HG02885 (cell line): ENCODE measurements at regions not wholly inside any gene's neighbourhood (a gene's known extent, or its start where the extent isn't known, plus 50 kb on each side); places are given as distances from the start of the nearest gene placed in this dataset.

Experiments used
- ATAC-seq: cut with Tn5 transposase; IDR thresholded peaks from one replicate; pipeline ENCODE4 v1.9.1; 2021; ENCODE audit warnings: mild to moderate bottlenecking; ENCODE audit not compliant: unreplicated experiment, poor library complexity

GRCh38 chr9:90088856-90089255 lies 484.0 kb downstream of the GADD45G start:
- ATAC-seq, result no peak

- no peak for ATAC-seq
These were observed 486.2 kb downstream of the GADD45G start for GRCh38 chr9:90090997-90091396.

DNA sequence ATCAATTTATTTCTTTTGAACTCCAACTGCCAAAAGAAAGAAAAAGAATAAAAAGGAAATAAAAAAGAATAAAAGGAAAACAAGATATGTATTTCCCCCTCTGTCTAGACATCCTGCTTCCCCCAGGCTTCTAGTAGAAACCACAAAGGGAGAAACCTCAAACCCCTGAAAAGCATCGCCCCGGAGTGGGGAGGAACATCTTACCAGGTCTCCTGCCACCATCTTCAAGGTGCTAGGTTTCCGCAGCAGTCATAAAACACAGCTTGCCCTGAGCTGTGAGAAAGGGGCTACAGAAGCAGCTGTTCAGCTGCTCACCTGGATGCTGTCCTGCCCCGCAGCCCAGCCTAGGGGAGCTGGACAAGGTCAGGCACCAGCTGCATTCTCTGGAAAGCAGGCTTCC lies 487.7 kb downstream of the GADD45G start:
- ATAC-seq, result no peak

GRCh38 chr9:90095682-90096081 lies 490.9 kb downstream of the GADD45G start:
- ATAC-seq, result no peak

DNA sequence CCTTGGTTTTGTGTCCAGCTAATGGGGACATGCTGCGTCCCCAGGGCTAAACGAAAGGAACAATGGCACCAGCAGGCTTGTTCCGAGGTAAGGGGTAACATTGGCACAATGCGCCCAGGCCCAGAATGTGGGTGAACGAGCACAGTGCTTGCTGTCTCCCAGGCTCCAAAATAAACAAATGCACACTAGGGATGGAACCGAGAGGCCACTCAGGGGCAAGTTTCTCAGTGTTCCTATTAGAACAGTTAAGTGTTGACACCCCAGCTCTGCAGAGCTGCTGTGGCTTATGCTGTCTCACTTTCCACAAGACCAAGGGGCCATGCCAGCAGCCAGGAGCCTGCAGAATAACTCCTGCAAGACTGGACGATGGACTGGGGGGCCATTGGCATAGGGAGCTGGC lies 492.4 kb downstream of the GADD45G start:
- no peak for ATAC-seq

- no peak for ATAC-seq
These were observed 493.6 kb downstream of the GADD45G start for GRCh38 chr9:90098408-90098807.

DNA sequence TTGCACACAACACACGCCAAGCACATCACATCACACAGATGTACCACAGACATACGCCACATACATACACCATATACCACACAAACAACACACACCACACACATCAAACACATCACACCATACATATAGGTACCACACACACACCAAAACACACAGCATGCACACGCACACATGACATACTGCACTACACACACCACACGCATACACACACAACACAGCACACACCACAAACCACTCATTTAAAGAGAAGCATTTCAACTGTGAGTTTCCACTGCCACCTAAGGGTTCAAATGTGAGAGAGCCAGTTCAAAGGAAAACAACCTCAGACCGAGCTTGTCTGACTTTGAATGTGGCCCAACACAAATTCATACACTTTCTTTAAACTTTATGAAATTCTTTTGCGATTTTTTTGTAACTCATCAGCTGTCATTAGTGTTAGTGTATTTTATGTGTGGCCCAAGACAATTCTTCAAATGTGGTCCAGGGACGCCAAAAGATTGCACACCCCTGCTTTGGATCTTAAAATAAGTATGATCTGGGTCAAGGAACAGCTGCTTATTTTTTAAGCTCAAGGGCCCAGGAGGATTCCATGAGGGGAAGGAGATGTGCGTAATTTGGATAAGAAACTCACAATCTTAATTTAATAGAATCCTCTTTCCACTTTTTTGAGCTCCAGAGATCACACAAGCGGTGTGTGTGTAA lies 494.6 kb downstream of the GADD45G start:
- ATAC-seq, result no peak

DNA sequence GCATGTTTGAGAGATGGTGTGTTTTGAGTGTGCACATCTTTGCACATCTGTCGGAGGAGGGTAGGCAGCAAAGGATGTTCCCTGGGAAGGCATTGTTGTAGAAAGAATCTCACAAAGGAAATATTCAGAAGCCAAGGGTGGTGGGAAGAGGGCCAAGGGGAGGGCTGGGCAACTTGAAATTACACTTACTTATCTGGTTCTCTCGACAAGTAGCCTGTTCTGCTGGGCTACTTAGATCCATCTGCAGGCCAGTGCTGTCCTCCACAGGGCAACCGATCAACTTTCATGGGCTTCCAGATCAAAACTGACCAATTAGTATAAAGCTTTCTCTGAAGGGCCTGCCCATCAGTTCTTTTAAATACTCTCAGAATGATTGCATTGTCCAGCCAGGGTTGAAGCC lies 495.2 kb downstream of the GADD45G start:
- no peak for ATAC-seq

GRCh38 chr9:90102292-90102901 lies 497.6 kb downstream of the GADD45G start:
- ATAC-seq, result peak; percentile 95

GRCh38 chr9:90103771-90104170 lies 499.0 kb downstream of the GADD45G start:
- no peak for ATAC-seq

GRCh38 chr9:90105773-90106172 lies 501.0 kb downstream of the GADD45G start:
- no peak for ATAC-seq

- ATAC-seq, result no peak
These were observed 502.4 kb downstream of the GADD45G start for GRCh38 chr9:90107040-90107725.

DNA sequence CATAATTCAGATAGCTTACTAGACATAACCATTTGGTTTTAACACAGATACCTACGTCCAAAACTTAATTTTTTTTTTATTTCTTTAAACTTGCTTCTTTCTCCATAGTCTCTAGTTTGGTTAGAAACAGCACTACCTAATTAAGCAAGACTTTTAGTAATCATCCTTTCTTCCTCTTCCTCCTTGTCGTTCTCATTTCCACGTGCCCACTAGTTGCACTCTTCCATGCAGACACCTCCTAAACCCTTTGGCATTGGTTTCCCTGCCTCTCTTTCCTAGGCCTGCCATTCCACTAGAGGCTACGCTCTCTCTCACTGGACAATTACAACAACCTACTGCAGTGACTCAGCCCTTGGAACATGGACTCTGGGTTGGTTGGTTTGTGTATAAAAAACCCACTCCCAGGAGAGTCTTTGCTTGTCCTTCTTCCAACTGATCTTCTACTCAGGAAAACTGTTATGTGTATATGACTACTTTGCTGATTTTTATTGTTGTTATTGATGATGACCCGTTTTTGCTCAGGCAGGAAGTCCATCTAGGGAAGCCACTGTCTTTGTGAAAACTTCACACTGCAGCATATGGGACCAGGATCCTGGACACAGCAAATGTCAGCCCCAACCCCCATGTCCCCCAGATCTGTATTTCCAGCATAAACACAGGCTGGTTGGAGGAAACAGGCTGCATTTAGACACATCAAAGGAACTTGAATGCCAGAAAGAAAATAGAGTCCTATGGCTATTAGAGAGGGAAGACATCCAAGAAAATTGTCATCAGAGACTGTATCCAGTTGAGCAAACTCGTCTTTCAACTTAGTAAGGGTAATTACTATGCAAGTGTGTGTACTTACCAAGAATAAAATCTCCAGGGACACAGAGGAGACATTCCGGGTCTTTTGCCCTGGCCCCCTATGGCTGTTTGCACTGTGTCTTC lies 503.2 kb downstream of the GADD45G start:
- no peak for ATAC-seq

DNA sequence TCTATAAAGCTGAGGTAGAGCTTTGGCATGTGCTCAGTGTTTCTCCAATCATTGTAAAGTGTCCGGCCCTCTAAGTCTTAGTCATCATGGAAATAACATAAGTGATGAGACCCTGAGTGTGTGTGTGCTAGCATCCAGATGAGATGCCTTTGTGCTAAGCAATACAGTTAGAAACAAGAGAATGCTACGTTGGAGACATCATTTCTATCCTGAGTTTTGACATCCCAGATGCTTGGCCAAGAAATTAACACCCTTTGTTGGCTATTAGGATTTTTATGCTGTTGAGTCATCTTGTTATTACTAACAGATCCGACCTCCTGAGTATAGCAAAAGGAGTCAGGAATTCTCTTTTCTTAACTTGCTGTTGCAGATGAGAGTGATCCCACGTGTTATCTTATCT lies 508.0 kb downstream of the GADD45G start:
- no peak for ATAC-seq

DNA sequence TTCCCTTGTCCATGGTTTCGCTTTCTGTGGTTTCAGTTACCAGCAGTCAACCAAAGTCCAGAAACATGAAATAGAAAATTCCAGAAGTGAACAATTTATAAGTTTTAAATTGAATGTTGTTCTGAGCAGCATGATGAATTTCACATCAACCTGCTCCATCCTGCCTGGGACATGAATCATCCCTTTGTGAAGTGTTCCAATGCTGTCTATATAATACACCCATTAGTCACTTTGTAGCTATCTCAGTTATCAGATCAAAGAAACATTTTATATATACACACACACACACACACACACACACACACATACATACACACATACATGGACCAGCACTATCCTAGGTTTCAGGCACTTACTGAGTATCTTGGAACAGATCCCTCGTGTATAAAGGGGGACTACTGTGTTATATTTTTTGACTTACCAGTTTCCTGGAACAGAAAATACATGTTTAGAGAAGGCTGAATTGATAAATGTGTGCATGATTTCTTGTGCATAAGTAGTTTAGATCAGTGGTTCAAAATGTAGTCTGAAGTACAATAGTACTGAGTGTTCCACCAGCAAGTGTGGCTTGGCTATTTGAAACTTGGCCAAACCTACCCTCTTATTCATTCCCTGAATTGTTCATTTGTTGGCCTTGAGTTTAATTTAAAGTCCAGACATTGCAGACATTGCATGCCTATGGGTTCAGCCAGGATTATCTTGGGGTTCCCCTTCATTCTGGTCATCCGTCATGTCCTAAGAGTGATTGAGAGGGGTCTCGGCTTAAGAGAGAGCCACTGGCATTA lies 510.0 kb downstream of the GADD45G start:
- ATAC-seq, result no peak

DNA sequence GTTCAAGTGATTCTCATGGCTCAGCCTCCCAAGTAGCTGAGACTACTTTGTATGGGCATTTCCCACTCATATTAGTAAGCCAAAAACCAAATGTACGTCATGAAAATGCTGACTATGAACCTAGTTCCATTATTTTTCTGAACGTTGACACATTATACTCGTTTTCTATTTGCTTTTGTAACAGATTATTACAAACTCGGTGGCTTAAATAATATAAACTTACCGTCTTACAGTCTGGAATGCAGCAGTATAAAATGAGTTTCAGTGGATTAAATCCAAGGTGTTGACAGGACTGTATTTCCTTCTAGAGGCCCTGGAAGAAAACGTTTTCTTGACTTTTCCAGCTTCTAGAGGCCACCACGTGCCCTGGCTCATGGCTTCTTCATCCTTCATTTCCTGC lies 517.0 kb downstream of the GADD45G start:
- no peak for ATAC-seq

DNA sequence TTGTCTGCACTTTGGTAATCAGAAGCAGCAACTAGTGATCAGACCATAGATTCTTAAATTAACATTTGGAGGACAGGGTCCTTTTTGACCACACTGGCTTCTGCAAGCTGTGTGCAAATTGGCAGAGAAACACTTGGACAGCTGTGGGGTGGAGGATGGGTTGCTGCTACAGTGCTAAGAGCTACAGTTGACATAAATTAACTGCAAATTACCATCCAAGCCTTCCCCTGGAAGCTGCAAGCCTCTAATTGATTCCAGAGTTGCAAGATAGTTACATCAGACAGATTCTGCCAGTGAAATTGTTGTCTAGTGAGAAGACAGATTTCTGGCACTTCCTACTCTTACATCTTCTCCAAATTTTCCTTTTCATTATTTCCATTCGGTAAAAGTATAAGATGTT lies 517.7 kb downstream of the DIRAS2 start:
- no peak for ATAC-seq

DNA sequence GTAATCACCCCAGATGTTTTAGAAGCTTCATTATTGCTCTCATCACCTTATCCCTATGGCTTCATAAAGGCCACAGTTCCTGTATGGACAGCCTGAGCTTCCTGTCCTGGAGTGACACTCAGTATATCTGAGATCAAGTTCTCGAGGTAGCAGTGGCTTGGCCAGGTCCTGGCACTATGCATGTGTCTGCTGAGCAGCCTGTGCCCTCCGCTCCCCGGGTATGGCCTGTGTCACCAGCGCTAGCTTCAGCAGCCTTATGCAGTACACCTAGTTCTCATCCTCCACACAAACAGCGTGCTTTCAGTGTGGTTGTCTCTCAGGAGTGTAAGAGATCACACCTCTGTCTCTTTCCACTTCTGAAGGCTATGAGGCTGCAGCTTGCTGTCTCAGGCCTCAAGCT lies 514.7 kb downstream of the DIRAS2 start:
- no peak for ATAC-seq

DNA sequence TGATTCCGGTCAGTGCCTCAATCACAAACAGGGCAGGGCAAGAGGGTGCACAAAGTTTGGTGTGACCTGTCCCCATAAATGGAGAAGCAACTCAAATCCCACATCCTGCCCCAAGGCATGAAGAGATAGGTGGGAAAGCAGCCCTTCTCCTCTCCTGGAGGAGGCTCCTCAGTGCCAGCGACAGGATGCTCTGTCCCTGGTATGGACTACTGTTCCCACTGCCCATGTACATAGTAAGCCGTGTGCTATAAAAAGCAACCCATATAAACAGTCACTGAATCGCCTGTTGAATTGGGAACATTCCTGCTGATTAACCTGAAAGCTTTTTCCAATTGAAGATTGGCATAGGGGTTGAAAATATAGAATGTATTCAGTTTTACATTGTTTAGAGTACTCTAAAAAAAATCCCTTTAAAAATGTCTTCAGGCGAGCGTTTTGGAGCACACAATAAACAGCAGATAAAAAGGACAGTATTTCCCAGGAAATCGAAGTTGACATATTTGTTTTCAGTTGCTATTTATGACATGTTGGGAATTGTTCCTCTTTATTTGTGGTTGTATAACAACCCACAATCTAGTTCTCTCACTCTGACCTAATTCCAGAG lies 513.9 kb downstream of the DIRAS2 start:
- ATAC-seq, result no peak
